GM21423 (cell line): ENCODE measurements at regions not wholly inside any gene's neighbourhood (a gene's known extent, or its start where the extent isn't known, plus 50 kb on each side); places are given as distances from the start of the nearest gene placed in this dataset.
"Not testable (repeated sequence)": the region's sequence is repeated elsewhere in the genome, so short reads cannot be mapped to it uniquely, and the experiment has no call there.

Experiments used
- ATAC-seq: cut with Tn5 transposase; IDR thresholded peaks from one replicate; pipeline ENCODE4 v1.9.1; 2021; ENCODE audit warnings: mild to moderate bottlenecking, moderate library complexity; ENCODE audit not compliant: unreplicated experiment

DNA sequence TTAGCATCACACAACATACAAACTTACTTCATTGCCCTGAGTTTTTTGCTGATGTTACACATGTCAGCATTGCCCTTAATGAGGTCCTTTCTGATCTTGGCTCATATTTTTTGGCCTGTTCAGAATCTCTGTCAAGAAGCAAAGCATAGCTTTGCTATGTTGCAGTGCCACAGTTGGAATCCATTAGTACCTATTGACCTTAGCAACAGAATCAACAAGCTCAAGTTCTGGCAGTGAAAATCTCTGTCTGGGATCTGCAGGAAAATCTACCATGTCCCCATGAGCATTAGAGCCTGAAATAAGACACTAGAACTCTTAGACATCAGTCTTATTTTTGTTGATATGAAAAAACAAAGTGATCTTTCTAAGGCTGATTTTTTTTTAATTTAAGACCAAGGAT is 105.6 kb upstream of the FHL2 start:
- ATAC-seq: no peak

DNA sequence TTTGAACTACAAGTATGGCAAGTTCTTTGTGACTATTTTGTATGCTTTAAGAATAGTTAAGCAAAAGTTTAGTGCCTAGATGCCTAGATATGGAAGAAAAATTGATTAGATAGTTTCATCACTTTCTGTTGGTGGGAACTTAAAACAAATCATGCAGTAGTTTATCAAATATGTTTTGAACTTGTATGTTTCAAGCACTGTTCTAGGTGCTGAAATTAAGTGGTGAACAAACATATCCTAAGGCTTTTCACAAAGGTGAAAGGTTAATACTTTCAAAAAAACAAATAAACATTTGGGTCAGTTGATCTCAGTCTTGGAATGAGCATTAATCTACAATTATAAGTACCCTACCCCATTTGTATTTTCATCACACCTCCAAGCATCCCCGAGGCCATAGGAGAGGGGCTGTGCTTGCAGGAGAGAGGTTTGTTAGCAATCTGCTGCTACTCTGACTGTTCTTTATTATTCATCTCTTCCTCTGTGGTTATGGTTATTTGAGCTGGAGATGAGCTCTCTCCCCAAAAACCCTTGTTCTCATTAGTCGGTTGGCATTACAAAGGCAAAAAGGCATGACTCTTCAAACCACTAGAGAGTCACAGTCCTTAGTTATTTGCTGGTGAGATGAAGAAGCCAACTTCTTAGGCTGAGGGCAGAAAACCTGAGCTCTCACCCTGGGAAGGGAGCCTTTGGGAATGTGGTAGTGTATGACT is 103.9 kb upstream of the FHL2 start:
- ATAC-seq: no peak

DNA sequence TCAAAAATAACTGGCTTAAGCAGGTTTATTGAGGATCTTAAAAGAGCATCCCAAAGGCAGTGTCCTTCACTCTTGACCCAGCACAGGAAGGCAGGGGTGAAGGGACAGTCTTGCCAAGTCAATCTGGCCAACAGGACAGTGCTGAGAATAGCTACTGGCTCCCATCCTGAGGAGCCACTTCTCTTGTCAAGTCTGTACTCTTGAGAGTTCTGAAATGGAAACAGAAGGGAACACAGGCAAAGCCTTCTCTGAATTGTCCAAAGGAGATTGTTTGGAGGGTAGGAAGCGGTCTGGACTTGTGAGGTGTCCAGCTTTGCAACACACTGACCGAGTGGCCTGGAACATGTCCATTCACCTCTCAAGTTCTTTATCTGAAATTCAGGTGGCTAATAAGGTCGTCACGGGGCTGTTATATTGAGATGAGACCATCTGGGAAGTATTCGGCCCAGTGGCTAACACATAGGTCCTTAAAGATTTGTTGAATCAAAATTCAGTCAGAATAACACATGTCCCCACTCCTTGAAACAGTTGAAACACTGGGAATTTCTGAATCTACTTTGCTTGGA is 99.5 kb upstream of the FHL2 start:
- ATAC-seq: no peak

DNA sequence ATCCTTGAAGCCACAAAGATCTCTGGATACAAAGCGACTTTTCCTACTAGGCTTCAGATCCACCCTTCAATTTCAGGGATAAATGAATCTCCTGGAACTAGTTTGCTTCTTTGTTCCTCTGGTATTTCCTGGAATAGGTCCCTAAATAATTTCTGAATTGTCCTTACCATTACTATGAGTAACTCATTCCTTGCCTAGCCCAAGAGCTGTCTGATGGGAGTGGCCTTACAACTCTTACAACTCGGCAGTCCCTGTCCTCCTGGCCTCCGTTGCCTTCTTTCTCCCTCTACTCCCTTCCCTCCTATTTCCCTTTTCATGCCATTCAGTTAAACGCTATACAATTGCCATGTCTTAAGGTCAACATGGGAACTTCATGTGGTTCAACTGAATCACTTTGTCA is 98.2 kb upstream of the FHL2 start:
- ATAC-seq: no peak

DNA sequence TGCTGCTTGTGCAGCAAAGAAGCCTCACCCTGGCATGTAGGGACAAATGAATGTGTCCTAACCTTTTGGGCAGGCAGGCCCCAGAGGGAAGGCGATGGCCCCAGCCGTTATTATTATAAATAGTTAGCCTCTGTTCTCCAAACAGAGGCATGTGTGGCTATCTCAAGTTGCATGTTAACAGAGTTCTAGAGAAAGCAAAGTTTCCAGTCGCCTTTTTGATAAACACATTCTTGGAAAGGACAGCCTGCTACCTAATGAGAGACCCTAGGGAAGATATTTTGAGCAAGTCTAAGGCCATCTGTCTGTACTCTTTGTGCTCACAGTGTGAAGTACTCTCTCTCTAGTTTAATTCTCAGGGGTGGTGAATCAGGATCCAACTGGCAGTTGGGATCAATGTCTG is 97.4 kb upstream of the FHL2 start:
- ATAC-seq: no peak

DNA sequence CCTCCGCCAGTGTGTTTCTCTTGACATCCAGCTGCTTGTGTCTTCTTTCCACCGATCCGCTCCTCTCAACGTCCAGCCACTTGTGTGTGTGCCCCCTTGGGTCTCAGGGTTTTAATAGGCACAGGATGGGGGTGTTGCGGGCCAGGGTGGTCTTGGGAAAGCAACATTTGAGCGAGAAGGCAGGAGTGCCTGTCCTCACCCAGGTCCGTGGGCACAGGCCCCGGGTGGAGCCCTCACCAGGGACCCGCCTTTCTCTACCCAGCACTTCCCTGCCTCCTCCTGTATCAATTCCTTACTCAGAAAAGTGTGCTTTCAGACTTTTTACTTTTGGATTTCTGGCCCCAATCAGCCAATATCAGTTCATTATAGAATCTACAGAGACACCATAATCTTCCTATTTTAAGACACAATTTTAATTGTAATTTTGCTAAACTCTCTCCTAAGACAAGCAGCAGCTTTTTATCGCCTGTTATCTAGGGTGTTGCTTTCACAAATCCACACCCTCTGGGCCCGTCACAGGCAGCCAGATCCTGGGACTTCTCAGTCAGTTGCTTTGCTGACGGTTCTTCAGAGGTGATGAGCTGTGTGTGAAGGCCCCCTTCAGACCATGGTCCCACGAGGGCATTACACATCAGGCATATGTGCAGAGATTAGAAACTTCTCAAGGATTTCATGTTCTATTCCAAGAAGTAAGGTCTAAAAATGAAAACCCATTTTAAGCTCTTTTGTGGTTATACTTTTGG is 96.0 kb upstream of the FHL2 start:
- ATAC-seq: no peak

DNA sequence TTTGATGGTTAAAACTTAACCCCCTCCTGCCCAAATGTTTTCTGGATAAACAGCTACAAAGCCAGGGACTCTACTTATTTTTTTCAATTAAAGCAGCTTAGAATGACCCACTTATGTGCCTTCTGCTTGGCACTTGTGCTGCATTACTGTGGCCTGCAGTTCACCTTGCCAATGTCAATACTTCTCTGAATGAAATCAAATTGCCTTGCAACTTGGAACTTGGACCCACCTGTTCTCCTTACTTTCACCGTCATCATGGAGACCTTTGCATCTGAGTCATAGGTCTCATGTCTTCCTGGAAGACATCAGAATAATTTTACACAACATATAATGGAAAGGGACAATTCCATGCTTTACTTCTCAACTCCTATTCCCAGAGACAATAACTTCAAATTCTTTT is 92.1 kb upstream of the FHL2 start:
- no peak for ATAC-seq

DNA sequence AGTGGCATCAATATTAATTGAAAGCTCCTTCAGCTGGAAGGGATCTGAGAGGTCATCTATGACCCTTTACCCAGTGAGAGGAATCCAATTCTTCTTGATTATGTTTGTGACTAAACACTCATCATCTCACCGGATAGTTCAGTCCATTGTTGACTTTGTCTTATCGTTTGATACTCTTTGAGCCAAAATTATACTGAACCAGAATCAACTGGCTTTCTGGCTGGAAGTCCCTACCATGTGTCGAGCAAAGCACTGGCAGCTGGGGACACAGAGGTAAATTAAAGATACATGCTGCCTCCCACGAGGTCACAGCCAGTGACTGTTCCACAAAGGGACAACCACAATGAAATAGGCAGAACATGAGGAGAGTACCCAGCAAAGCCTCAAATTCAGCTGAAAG is 91.4 kb upstream of the FHL2 start:
- ATAC-seq: no peak

DNA sequence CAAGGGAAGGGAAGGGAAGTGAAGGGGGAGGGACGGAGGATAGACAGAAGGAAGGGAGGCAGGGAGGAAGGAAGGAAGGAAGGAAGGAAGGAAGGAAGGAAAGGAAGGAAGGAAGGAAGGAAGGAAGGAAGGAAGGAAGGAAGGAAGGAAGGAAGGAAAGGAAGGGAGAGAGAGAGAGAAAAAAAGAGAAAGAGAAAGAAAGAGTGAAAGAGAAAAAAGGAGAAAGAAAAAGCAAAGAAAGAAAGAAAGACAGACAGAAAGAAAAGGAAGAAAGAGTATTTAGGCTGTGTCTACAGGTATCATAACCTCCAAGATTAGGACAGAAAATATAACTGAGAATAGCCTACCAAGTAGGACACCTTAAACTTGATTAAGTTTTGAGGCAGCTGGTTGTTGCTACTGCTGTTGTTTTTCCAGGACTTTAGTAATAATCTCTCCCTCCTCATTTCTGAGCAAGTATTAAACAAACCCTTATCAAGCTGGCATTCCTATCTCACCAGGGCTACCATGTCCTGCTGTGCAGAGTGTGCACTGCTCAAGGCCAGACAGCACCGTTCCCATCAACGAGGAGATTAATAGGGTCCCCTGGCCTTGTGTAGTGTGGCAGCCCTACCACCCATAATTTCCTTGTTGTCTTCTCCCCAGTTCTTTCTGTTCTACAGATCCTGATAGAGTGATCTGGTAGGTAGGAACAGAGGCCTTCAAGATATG is 90.5 kb upstream of the FHL2 start:
- ATAC-seq: no peak

DNA sequence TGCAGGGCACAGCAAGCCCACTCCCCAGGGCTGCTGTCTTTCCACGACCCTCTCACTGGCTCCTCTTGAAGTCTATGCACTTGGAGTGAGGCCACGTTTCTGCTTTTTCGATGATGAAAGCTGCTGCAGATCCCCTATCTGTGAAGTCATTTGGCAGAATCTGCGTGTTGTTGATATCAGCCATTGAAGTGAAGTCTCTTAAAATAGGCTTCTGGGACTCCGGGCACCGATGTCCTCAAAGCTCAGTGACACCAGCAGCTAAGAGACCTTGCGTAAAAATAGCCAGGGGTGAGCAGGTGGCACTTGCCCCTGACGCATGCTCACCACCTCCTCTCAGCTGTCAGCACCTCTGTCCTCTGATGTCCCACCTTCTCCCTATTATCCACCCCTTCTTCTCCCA is 89.4 kb upstream of the FHL2 start:
- no peak for ATAC-seq

DNA sequence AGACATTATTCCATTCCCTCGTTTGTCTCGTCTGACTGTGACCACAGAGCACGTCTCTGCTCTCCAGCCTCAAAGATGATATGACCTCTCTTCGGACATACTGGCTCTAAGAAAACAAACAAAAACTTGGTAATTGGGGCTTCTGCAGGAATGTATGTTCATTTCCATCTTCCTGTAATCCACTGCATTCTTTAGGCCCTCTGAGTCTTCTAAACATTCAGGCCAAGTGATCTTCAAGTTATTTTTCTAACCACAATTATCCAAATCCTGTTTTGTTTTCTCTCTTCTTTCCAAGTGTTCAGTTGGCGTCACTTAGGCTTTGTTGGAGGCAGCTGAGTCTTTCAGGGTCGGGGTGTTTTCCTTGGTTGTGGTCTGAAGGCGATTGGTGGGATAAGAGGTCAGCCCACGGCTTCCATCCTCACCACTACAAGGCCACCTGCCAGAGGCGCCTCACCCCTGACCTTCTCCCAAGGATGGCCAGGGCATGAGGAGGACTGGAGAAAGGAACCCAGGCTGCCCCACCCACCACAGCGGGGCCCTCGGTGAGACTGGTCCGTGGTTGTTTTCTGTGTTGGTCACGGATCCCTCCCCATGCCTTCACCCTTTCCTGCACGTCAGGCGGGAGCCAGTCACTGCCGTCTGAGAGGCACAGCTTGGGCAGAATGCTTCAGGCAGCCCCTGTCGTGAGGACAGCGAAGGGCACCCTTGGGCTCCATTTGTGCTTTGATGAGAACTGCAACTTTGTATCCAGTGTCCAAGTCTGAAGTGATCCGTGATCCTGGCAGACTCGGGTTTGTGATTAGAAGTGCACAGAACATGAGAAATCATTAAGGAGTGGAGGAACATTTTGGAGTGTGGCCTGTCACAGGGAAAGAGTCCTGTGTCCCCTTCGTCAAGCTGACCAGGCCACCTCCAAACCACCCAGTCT is 88.6 kb upstream of the FHL2 start:
- ATAC-seq: no peak

DNA sequence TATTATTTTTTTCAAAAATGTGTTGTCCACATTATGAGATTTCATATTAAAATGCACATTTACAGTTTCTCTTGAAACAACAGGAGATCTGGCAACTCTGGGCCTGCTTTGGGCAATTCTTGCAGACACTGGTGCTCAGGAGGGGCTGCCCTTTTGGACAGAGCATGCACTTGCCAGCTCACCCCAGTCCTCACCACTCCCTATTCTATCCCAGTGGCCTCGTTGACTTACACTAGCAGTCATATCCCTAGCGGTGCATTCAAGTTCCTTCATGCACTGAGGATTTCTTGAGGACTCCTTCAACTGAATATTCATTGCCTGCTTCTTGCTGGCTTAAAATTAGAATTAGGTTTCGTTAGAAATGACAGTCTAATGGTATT is 87.9 kb upstream of the FHL2 start:
- no peak for ATAC-seq

DNA sequence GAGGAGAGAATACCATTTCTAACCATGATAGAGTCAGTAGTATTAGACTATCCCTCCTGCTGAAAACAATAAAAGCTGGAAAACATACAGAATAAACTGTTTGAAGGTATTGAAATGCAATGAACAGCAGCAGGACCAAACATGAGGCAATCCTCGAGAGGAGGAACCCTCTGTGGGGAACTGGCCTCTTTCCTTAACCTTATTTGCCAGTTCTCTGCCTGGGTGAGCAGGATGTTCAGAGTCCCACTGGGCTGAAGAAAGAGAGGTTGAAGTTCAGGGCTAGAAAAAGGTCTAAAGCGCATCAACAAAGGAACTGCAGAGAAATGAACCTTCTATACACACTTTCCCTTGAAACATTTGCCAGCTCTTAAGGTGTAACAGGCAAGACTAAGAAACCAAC is 79.8 kb upstream of the FHL2 start:
- ATAC-seq: no peak

DNA sequence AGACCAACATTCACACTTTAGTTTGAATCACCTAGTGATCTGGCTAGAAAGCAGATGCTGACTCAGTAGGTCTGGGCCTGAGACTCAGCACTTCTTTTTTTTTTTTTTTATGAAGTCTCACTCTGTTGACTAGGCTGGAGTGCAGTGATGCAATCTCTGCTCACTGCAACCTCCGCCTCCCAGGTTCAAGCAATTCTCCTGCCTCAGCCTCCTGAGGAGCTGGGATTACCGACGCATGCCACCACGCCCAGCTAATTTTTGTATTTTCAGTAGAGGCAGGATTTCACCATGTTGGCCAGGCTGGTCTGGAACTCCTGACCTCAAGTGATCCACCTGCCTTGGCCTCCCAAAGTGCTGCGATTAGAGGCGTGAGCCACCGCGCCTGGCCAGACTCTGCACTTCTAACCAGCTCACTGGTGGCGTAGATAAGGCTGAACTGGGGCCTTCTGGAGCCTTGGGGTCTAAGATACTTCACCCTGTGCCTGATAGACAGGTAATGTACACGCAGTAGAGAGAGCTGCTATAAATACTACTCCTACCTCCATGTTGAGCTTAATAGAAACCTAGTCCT is 78.3 kb upstream of the FHL2 start:
- ATAC-seq: not testable (repeated sequence)

DNA sequence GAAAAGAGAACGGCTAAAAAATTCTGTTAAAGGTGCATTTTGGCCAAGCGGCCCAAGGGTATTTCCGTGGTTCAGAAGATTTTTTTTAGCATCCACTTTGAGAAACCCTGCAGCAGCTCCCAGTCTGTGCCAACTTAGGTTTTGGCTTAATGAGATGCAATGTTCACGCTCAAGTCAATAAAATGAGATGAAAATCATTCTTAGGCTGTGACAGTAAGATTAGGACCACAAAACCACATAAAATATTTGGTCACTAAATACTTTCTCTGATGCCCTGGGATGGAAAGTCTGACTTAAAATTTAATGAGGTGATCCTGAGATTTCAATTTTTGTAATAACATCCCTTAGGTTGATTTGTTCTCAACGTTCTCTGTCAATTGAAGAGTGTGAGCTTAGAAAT is 74.2 kb upstream of the FHL2 start:
- no peak for ATAC-seq

DNA sequence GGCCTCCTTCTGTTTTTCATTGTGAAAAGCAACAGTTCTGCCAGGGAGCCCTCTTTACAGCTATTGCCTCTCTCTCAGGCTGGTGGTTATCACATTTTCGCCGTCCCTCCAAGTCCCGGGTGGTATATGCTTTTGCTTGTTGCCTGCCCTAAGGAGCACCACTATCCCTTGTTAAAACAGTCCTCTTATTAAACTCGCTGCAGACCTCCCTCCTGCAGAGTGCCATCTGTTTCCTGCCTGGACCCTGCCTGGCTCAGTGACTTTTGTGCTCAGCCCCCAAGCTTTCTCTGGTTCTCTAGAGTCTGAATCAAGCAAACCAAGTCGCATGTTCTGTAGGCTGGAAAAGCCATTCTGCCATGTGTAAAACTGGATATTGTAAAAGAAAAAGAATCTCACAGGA is 72.1 kb upstream of the FHL2 start:
- ATAC-seq: no peak

DNA sequence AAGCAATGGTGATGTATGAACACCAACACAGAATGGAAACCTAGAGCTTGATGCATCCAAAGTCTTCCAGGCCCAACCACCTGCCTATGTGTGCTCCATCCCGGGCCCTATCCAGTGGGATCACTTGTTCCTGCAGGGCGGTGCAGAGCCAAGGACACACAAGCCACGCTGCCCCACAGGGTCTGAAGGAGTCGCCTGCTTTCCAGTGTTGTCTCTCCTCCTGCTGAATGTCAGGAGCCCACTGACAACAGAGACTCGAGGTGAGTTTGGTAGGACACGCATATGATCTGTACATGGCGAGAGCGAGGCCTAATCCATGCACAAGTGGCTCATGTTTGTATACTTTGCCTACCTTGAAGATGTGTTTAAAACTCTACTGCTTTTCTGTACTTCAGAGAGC is 70.9 kb upstream of the FHL2 start:
- no peak for ATAC-seq

DNA sequence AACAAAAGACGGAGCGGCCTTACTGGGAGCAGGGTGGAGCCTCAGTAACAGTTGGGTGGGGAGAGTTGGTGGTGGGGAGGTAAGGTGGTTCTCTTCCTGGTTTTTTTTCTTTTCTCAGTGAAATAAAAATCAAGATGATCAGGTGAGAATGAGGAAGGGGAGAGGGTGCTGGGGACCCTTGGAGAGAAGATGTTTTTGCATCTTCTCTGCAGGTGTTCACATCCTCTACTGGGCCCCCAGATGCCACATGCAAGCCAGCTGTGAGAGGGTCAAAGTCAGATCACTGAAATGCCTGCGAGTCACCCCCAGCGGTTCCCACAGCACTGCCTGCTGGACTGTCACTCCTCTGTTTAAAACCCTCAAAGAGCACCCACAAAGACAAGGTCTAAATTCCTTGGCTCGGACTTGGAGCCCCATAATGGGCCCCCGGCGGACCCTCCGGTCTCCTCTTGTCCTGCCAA is 69.8 kb upstream of the FHL2 start:
- ATAC-seq: no peak

DNA sequence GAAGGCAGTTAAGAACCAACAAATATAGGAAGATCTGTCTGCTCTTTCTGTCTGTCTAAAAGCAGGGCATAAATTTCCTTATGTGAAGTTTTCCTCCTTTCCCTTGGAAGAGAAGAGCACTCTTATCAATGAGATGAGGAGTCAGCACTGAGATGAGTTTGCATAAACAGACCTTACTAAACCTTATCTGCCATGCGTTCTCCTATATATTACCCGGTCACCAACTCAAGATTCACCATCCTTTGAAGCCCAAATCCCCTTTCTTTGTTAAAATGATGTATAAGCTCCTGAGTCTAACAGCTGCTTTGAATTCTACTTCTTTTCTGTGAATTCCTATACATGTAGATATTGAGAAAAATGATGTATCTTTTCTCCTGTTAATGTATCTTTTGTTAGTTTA is 65.5 kb upstream of the FHL2 start:
- ATAC-seq: no peak

DNA sequence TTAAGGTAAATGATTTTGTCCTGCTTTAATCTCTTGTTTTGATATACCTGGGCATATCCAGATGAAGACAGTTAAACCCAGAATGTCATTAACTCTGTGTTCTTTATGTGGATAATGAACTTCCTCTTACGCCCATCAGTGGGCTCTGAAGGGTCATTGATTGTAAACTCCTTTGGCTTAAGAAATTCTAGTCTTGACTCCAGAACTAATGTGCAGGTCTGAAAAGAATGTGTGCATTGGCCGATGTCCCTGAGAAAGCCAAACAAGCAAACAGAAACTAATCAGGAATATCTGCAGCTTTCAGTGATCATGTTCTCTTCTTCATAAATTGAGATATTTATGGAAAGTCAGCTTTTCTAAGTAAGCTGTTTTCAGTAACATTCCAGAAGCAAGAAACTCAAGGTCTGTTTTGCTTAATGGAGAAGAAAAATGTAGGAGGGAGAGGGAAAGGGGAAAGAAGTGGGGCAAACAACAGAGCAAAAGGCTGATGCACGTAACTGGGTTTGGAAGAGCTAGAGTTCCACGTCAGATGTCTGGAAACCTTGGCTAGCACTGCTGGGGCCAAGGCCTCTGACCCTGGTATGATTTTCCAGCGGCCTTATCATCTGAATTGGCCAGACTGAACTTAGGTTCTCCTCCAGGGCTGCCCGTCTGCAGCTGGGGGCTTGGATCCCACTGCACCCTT is 61.3 kb upstream of the FHL2 start:
- no peak for ATAC-seq
